NCI-H146 (cell line): ENCODE measurements at regions not wholly inside any gene's neighbourhood (a gene's known extent, or its start where the extent isn't known, plus 50 kb on each side); places are given as distances from the start of the nearest gene placed in this dataset.
"Not testable (repeated sequence)": the region's sequence is repeated elsewhere in the genome, so short reads cannot be mapped to it uniquely, and the experiment has no call there.

Experiments used
- DNase-seq: peaks from one replicate; lab custom pipeline; 2025; lab: John Stamatoyannopoulos, UW

DNA sequence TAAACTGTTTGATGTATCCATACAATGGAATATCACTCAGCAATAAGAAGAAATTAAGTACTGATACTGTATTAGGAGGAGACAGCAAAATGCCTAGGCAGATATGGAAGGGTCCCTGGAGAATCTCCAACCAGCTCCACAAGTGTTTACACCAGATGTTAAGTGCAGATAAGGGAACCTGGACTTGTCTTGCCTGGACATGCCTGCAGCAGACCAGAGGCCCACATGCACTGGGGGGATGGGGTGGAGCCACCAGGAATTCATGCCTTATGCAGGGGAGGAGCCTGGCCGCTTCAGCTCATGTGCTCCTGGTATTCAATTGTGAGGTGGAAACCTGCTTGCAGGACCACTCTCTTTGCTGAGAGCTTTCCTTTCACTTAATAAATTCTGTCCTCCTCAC lies 287.6 kb downstream of the LIPI start:
- DNase-seq = not testable (repeated sequence)

DNA sequence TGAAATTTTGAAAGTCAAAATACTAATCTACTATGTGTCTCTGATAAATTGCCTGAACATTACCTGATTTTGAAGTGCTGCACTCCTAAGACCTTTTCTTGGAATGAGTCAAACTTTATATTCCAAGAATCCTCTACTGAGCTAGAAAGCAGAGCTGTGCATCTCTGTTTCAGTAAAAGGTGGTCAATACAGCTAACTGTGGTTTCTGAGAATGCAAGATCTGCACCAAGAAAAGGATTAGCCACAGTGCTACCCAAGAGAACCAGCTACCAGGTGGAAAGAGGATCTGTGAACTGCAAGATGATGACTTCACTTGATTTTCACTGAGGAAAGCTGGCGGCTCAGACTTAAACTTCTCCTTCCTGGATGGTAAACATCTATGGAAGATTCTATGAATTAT lies 289.3 kb downstream of the LIPI start:
- DNase-seq = not testable (repeated sequence)

DNA sequence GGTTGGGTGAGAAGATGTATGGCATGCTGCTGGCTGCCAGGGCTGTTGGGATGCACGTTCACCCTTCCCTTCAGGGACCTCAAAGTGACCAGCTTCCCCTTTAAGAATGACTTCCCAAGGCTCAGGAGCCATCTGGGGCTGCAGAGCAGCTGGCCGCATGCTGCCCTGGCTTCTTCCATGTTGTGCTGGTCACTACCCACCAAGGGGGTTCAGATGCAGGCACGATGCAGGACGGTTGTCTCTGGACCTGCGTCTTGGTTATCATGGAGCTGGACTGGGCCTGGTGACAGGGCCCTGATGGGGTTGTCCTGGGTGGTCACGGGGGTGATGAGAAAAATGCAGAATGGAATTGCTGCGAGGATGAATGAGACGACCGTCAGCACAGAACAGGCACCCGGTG lies 297.8 kb downstream of the POTED start:
- DNase-seq = not testable (repeated sequence)

DNA sequence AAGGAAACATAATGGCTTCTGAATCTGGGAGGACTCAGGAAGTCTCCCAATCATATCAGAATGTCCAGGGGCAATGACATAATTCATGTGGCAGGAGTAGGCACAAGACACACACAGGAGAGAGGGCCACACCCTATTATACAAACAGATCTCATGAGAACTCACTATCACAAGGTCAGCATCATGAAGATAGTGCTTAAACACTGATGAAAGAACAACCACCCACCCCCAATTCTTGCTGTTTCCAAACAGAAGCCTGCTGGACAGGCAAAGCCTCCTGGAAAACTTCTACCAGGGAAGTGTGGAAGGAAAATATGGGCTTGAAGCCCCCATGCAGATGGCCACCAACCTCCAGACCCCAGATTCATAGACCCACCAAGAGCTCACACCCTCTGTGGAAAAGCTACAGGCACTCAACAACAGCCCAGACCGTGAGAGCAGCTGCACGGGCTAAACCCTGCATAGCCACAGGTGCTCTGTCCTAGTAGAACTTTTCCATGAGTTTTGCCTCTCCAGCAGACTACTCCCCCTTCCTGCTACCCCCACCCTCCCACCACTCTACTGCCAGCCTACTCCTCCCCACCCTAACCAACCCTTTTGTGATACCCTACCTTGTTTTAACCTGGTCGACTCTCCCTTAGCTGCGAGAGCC lies 287.1 kb downstream of the POTED start:
- not testable (repeated sequence) for DNase-seq

DNA sequence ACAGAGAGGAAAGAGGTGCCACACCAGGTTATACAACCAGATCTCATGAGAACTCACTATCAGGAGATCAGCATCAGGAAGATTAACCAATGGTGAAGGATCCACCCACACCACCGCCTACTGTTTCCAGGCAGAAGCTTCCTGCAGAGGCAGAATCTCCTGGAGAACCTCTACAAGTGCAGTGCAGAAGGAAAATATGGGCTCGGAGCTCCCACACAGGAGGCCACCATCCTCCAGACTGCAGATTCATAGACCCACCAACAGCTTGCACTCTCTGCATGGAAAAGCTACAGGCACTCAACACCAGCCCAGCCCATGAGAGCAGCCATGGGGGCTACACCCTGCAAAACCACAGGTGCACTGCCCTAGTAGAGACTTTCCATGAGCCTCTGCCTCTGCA lies 284.0 kb downstream of the POTED start:
- DNase-seq = not testable (repeated sequence)

DNA sequence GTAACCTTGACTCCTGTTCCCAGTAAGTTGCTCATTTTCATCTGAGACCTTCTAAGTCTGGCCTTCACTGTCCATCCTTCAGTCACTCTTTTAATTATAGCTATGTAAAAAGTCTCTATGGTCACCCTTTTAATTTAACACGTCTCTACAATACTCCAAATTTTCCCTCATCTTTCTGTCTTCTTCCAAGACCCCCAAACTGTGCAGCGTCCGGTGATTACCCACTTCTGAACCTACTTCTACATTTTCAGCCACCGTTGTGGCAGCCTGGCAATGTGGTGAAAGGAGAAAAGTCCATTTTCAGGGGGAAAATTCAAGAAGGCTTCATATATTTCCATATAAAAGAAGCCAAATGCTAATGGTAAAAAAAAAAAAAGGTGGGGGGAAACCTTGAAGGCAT lies 283.4 kb downstream of the POTED start:
- DNase-seq = not testable (repeated sequence)

DNA sequence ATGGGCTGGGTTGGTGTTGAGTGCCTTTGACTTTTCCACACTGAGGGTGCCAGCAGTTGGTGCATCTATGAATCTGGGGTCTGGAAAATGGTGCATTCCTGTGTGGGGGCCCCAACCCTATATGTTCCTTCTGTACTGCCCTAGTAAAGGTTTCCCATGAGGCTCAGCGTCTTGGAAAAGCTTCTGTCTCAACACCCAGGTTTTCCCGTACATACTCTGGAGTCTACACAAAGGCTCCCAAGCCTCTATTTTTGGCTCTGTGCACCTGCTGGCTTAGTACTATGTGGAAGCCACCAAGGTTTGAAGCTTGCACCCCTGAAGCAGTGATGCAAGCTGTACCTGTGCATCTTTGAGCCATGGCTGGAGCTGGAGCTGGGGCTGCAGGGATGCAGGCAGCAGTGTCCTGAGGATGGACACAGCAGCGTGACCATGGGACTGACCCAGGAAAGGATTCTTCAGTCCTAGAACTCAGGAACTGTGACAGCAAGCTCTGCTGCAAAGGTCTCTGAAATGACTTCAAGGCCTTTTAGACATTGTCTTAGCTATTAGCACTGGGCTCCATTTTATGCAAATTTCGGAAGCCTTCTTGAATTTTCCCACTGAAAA lies 282.7 kb downstream of the POTED start:
- DNase-seq = not testable (repeated sequence)

DNA sequence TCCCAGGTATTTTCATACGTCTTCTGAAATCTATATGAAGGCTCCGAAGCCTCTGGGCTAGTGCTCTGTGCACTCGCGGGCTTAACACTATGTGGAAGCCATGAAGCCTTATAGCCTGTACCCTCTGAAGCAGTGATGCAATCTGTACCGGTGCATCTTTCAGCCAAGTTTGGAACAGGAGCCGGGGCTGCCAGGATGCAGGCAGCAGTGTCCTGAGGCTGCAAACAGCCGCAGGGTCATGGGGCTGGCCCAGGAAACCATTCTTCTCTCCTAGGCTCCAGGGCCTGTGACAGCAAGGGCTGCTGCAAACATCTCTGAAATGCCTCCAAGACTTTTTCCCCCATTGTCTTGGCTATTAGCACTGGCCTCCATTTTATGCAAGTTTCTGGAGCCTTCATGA lies 279.6 kb downstream of the POTED start:
- not testable (repeated sequence) for DNase-seq

DNA sequence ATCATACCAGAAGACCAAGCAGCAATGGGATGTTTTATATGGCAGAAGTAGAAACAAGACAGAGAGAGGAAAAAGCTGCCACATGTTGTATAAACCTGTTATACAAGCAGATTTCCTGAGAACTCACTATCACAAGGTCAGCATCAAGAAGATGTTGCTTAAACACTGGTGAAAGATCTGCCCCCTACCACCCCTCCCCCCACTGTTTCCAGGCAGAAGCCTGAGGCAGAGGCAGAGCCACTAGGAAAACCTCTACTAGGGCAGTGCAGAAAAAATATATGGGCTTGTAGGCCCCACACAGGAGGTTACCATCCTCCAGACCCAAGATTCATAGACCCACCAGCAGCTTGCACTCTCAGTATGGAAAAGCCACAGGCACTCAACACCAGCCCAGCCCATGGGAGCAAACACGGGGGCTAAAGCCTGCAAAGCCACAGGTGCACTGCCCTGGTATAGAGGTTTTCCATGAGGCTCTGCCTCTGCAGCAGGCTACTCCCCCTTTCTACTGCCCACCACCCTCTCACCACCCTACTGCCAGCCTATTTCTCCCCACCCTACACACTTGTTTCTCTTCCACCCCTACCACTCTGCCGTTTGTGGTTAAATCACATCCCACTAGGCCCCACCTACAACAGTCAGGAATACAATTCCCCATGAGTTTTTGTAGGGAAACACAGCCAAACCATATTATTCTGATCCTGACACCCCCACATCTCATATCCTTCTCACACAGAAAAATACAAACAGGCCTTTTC lies 274.2 kb downstream of the POTED start:
- not testable (repeated sequence) for DNase-seq

DNA sequence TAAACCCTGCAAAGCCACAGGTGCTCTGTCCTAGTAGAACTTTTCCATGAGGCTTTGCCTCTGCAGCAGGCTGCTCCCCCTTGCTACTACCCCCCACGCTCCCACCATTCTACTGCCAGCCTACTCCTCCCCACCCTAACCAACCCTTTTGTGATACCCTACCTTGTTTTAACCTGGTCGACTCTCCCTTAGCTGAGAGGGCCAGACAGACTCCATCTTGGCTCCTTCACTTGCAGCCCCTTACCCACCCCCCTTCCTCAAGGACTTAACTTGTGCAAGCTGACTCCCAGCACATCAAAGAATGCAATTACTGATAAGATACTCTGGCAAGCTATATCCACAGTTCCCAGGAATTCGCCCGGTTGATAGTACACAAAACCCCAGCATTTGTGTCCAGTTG lies 267.9 kb downstream of the POTED start:
- not testable (repeated sequence) for DNase-seq

DNA sequence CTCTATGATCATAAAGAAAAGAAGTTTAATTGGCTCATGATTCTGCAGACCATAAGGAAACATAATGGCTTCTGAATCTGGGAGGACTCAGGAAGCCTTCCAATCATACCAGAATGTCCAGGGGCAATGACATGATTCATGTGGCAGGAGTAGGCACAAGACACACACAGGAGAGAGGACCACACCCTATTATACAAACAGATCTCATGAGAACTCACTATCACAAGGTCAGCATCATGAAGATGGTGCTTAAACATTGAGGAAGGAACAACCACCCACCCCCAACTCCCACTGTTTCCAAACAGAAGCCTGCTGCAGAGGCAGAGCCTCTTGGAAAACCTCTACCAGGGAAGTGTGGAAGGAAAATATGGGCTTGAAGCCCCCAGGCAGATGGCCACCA lies 267.4 kb downstream of the POTED start:
- DNase-seq = not testable (repeated sequence)

DNA sequence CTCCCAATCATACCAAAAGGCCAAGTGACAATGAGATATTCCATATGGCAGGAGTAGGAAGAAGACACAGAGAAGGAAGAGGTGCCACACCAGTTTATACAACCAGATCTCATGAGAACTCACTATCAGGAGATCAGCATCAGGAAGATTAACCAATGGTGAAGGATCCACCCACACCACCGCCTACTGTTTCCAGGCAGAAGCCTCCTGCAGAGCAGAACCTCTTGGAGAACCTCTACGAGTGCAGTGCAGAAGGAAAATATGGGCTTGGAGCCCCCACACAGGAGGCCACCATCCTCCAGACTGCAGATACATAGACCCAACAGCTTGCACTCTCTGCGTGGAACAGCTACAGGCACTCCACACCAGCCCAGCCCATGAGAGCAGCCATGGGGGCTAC lies 264.4 kb downstream of the POTED start:
- DNase-seq = not testable (repeated sequence)

DNA sequence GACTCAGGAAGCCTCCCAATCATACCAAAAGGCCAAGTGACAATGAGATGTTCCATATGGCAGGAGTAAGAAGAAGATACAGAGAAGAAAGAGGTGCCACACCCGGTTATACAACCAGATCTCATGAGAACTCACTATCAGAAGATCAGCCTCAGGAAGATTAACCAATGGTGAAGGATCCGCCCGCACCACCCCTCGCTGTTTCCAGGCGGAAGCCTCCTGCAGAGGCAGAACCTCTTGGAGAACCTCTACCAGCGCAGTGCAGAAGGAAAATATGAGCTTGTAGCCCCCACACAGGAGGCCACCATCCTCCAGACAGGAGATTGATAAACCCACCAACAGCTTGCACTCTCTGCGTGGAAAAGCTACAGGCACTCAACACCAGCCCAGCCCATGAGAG lies 245.1 kb downstream of the POTED start:
- DNase-seq = no peak

DNA sequence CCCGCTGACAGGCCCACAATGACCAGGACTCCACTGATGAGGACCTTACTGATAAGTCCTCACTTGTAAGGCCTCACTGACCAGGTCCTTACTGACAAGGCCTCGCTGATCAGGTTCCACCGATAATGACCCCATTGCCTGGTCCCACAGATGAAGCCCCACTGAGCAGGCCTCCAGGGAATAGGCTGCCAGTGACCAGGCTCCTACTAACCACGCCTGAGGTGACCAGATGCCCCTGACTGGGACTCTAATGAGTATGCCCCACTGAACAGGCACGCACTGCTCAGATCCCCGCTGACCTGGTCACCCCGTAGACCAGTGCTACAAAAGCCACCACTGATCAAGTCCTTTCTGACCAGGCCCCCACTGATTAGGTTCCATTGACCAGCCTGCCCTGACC lies 241.2 kb downstream of the POTED start:
- not testable (repeated sequence) for DNase-seq

DNA sequence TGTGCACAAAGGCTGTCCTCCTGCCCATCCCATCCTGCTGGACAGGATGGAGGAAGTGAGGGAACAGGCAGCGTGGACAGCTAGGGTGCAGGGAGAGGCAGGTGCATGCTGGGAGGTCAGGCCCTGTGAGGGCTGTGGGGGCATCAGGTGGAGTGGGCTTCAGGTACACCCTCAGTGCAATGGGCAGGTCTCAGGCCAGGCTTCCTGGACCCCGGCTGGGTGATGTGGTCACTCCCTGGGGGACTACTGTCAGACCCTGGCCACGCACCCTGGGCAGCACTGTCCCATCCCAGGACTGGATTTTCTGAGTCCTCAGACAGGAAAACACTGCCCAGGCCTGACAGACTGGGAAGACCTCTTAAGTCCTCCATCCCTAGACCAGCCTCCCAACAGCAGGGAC lies 239.9 kb downstream of the POTED start:
- DNase-seq = not testable (repeated sequence)

DNA sequence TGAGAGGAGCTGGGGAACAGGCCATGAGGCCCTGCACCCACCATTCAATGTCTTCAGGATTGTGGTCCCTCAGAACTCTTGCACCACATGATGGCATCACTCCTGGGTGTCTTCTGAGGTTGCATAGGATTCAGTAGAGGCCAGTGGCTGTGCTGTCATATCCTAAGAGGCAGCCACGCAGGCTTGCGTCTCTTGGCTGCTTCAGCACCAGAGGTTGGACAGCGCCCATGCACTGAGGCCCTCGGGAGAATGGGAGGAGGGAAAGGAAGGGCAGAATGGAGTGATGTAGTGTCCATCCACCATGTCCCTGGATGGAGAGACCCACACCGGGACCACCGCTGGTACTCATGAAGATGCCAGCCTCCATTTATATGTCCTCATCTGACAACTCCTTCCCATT lies 237.1 kb downstream of the POTED start:
- DNase-seq = not testable (repeated sequence)

DNA sequence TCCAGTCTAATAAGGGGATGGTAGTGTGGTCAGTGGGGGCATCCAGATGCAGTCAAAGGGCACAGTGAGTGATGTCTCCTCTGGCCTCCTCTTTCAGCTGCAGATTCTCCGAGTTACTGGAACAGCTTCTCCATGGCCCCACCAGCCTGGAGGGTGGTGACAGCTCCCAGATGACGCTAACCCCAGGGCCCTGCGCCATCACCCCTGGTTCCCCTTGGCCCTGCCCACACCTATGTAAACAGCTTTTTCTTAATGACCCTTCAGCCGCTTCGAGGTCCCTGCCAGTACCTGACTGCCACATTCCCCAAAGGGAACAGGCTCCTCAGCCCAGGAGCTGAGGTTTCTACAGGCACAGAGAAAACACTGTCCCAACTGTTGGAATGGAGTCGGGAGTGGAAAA lies 235.0 kb downstream of the POTED start:
- DNase-seq = not testable (repeated sequence)

DNA sequence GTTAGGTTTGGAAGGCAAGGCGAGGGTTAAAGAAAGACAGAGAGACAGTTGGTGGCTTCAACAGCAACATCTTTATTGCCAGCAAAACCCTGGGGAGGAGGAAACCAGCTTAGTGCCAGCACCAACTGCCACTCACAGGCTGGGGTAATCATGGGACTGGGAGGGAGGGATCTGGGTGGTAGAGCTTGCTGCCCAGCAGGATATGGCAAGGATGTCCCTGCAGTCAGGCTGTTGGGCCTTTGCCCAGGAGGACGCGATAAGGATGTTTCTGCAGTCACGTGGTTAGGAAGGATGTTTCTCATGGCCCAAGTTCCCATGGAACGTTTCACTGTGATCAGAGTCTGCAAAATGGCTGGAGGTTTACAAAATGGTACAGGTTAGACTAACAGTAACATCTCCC lies 233.5 kb downstream of the POTED start:
- not testable (repeated sequence) for DNase-seq

DNA sequence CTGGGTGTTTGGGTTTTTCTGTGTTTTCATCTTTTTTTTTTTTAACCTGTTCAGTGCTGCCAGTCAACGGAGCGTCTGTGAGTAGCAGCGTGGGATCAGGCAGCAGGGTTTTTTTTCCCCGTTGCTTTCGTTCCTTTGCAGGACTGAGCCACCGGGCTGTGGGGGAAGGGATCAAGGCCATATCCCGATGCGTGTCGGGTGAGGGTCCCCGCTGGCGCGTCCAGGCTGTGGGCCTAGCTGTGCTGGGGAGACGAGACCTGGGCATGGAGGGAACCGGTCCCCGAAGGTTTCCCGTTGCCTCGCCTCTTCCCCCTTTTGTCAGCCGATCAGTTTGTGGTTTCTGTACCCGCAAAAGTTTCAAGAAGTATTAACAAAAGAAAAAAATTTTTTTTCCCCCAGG lies 218.1 kb downstream of the POTED start:
- DNase-seq = not testable (repeated sequence)

DNA sequence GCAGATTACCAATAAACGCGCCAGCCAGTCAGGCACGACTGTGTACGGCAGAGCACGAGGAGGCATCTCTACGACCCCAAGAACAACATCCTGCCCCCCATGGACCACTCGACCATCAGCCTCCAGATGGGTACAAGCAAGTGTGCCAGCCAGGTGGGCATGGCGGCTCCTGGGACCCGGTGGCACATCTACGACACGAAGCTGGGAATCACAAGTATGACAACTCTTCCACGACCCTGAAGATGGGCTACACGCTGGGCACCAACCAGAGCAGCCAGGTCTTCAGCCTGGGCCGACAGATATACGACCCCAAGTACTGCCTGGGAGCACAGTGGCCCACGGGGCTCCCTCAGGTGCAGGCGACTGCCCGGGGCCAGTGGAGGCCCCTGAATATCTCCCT lies 217.6 kb downstream of the POTED start:
- no peak for DNase-seq

DNA sequence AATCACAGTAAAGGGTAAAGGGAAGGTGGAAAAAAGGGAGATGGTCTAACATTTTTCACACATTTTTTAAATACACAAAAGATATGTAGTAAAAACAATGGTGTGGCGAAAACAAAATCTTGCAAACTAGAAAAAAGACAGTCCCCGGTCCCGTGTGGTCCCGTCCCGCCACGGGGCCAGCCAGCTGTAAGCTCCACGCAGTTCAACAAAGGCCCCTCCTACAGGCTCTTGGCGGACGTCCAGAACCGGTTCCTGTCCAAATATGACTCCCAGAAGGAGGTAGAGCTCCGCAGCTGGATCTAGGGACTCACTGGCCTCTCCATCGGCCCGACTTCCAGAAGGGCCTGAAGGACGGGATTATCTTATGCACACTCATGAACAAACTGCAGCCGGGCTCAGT lies 216.9 kb downstream of the POTED start:
- not testable (repeated sequence) for DNase-seq

DNA sequence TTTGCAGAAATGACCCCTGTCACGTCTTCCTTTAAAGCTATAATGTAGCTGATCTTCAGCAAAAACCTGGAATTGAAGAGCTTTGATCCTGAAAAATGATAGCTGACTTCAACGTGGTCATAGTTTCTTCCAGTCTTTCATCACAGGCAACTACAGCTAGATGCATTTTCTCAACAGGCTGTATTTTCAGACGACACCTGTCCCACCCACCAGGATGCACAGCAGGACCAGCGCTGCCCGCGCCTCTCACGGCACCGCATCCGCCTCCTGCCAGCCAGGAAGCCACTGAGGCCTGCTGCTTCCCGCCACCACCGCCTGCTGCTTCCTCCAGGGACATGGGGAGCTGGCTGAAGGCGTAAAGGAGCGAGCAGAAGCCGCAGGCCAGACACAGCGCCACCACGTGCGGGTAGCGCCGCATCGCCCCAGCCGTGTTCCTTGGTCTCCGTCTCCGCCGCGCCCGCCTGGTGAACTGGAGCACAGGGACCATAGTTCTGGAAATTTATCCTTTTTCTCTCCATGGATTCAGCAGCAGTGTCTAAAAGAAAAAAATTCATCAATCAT lies 215.7 kb downstream of the POTED start:
- not testable (repeated sequence) for DNase-seq

DNA sequence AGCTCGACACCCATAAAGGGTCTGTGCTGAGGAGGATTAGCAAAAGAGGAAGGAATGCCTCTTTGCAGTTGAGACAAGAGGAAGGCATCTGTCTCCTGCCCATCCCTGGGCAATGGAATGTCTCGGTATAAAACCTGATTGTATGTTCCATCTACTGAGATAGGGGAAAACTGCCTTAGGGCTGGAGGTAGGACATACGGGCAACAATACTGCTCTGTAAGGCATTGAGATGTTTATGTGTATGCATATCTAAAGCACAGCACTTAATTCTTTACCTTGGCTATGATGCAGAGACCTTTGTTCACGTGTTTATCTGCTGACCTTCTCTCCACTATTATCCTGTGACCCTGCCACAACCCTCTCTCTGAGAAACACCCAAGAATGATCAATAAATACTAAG lies 210.7 kb downstream of the POTED start:
- DNase-seq = not testable (repeated sequence)
